ENCODE measurements at regions not wholly inside any gene's neighbourhood (a gene's known extent, or its start where the extent isn't known, plus 50 kb on each side); places are given as distances from the start of the nearest gene placed in this dataset.

GRCh38 chr13:50592412-50593155 lies 250.9 kb downstream of the DLEU7 start:
- no peak overlapping the region for H3K4me3 ChIP-seq
- peak overlapping the region; percentile 38 for H3K4me2 ChIP-seq (ENCODE audit: unreplicated experiment)
- no peaks in the 10 kb centered on the region for H3K9me3 ChIP-seq (ENCODE audit: low read depth)
- in situ Hi-C loops (cut with MboI), result no loop called here
- no peaks in the 10 kb centered on the region for H3K27me3 ChIP-seq (replicated peaks; ENCODE audit: insufficient read depth)
- DNase-seq, result peak; percentile 88
- WGBS, 2 experiments (ENCODE audit: low coverage in 1 of 2, low lambda C conversion rate in 2 of 2, missing lambda C conversion rate in 2 of 2), result 0% methylated on average over 2 of the region's 2 CpGs
- H3K79me2 ChIP-seq (ENCODE audit: insufficient read depth), result no peaks in the 10 kb centered on the region
- H3K27ac ChIP-seq, result peak overlapping the region; percentile 54
- H3F3A ChIP-seq (ENCODE audit: insufficient read depth), result peaks cover 49% of the 10 kb centered on the region
- TF ChIP-seq EZH2 (IDR thresholded peaks at IDR 0.05; ENCODE audit: insufficient read depth, poor library complexity, severe bottlenecking), result no peak
- no peak for TF ChIP-seq EZH2phosphoT487 (IDR thresholded peaks at IDR 0.05; ENCODE audit: insufficient read depth, low read depth)
- no peak overlapping the region for H2AFZ ChIP-seq
- H3K9ac ChIP-seq, result no peak overlapping the region
- peaks cover 55% of the 10 kb centered on the region for H3K4me1 ChIP-seq (ENCODE audit: insufficient read depth)
- H3K36me3 ChIP-seq (ENCODE audit: low read depth), result no peaks in the 10 kb centered on the region
- H3K9me2 ChIP-seq (ENCODE audit: insufficient read depth), result no peaks in the 10 kb centered on the region
- H4K20me1 ChIP-seq (ENCODE audit: insufficient read depth), result no peaks in the 10 kb centered on the region

GRCh38 chr13:50593207-50593606 lies 250.3 kb downstream of the DLEU7 start:
- peak overlapping the region; percentile 54 for H3K27ac ChIP-seq

GRCh38 chr13:50594276-50595051 lies 249.0 kb downstream of the DLEU7 start:
- no peak for TF ChIP-seq EZH2 (IDR thresholded peaks at IDR 0.05; ENCODE audit: insufficient read depth, poor library complexity, severe bottlenecking)
- no peak for TF ChIP-seq EZH2phosphoT487 (IDR thresholded peaks at IDR 0.05; ENCODE audit: insufficient read depth, low read depth)
- Histone ChIP-seq H3K4me3 (no peak overlapping the region), H3K36me3 (ENCODE audit: low read depth) (no peaks in the 10 kb centered on the region), H3K9me2 (ENCODE audit: insufficient read depth) (no peaks in the 10 kb centered on the region), H3F3A (ENCODE audit: insufficient read depth) (peaks cover 32% of the 10 kb centered on the region), H3K4me2 (ENCODE audit: unreplicated experiment) (no peak overlapping the region), H3K9me3 (ENCODE audit: low read depth) (no peaks in the 10 kb centered on the region), H2AFZ (no peak overlapping the region), H3K4me1 (ENCODE audit: insufficient read depth) (peaks cover 37% of the 10 kb centered on the region), H3K27me3 (replicated peaks; ENCODE audit: insufficient read depth) (no peaks in the 10 kb centered on the region), H3K9ac (no peak overlapping the region), H4K20me1 (ENCODE audit: insufficient read depth) (no peaks in the 10 kb centered on the region), H3K27ac (no peak overlapping the region), H3K79me2 (ENCODE audit: insufficient read depth) (no peaks in the 10 kb centered on the region)
- in situ Hi-C loops (cut with MboI), result no loop called here
- 89 to 90% methylated on average over 7 to 11 of the region's 11 CpGs for WGBS, 2 experiments (ENCODE audit: low coverage in 1 of 2, low lambda C conversion rate in 2 of 2, missing lambda C conversion rate in 2 of 2)
- no peak for DNase-seq

More at GRCh38 chr13:50593207-50593606, 250.3 kb downstream of the DLEU7 start:
- no peaks in the 10 kb centered on the region for H3K9me2 ChIP-seq (ENCODE audit: insufficient read depth)
- in situ Hi-C loops (cut with MboI), result no loop called here
- H3K4me3 ChIP-seq, result no peak overlapping the region
- H3F3A ChIP-seq (ENCODE audit: insufficient read depth), result peaks cover 44% of the 10 kb centered on the region
- H3K27me3 ChIP-seq (replicated peaks; ENCODE audit: insufficient read depth), result no peaks in the 10 kb centered on the region
- no peaks in the 10 kb centered on the region for H4K20me1 ChIP-seq (ENCODE audit: insufficient read depth)
- peak overlapping the region; percentile 38 for H3K4me2 ChIP-seq (ENCODE audit: unreplicated experiment)
- no peaks in the 10 kb centered on the region for H3K79me2 ChIP-seq (ENCODE audit: insufficient read depth)
- H2AFZ ChIP-seq, result no peak overlapping the region
- H3K4me1 ChIP-seq (ENCODE audit: insufficient read depth), result peaks cover 50% of the 10 kb centered on the region
- no peak overlapping the region for H3K9ac ChIP-seq
- DNase-seq, result no peak
- H3K9me3 ChIP-seq (ENCODE audit: low read depth), result no peaks in the 10 kb centered on the region
- WGBS, 2 experiments (ENCODE audit: low coverage in 1 of 2, low lambda C conversion rate in 2 of 2, missing lambda C conversion rate in 2 of 2), result 68 to 80% methylated on average over 1 of the region's 1 CpG
- no peaks in the 10 kb centered on the region for H3K36me3 ChIP-seq (ENCODE audit: low read depth)
- TF ChIP-seq EZH2 (IDR thresholded peaks at IDR 0.05; ENCODE audit: insufficient read depth, poor library complexity, severe bottlenecking), result no peak
- no peak for TF ChIP-seq EZH2phosphoT487 (IDR thresholded peaks at IDR 0.05; ENCODE audit: insufficient read depth, low read depth)

GRCh38 chr13:50595196-50595595 lies 248.3 kb downstream of the DLEU7 start:
- Histone ChIP-seq H3K4me2 (ENCODE audit: unreplicated experiment) (no peak overlapping the region), H3K9me3 (ENCODE audit: low read depth) (no peaks in the 10 kb centered on the region), H3K9ac (no peak overlapping the region), H4K20me1 (ENCODE audit: insufficient read depth) (no peaks in the 10 kb centered on the region), H3F3A (ENCODE audit: insufficient read depth) (peaks cover 26% of the 10 kb centered on the region), H3K27me3 (replicated peaks; ENCODE audit: insufficient read depth) (no peaks in the 10 kb centered on the region), H3K4me3 (no peak overlapping the region), H3K9me2 (ENCODE audit: insufficient read depth) (no peaks in the 10 kb centered on the region), H3K27ac (no peak overlapping the region), H2AFZ (no peak overlapping the region), H3K4me1 (ENCODE audit: insufficient read depth) (peaks cover 31% of the 10 kb centered on the region), H3K36me3 (ENCODE audit: low read depth) (no peaks in the 10 kb centered on the region), H3K79me2 (ENCODE audit: insufficient read depth) (no peaks in the 10 kb centered on the region)
- 76 to 77% methylated on average over 3 of the region's 3 CpGs for WGBS, 2 experiments (ENCODE audit: low coverage in 1 of 2, low lambda C conversion rate in 2 of 2, missing lambda C conversion rate in 2 of 2)
- in situ Hi-C loops (cut with MboI), result no loop called here
- no peak for DNase-seq
- TF ChIP-seq EZH2 (IDR thresholded peaks at IDR 0.05; ENCODE audit: insufficient read depth, poor library complexity, severe bottlenecking), result no peak
- no peak for TF ChIP-seq EZH2phosphoT487 (IDR thresholded peaks at IDR 0.05; ENCODE audit: insufficient read depth, low read depth)

Data from GM23248 (cell line).